PC-9 (cell line): ENCODE measurements at regions not wholly inside any gene's neighbourhood (a gene's known extent, or its start where the extent isn't known, plus 50 kb on each side); places are given as distances from the start of the nearest gene placed in this dataset.

Experiments
- BruUV-seq: library from RNA; stranded (reverse); fragments of 400-500 nt; replicated peaks from 2 replicates; lab custom pipeline; 2021; lab: Mats Ljungman, UMichigan
- CTCF ChIA-PET: fragments of 300-600 bp; sonication (Branson Sonifier 250); formaldehyde crosslinking; loops from one replicate; lab custom pipeline; 2022; ENCODE audit warnings: antibody characterized with exemption; lab: Charles Lee
- POLR2A ChIA-PET: fragments of 300-600 bp; sonication (Branson Sonifier 250); formaldehyde crosslinking; loops from one replicate; lab custom pipeline; 2022; ENCODE audit warnings: antibody characterized with exemption; ENCODE audit not compliant: unreplicated experiment; lab: Charles Lee
- DNase-seq, 2 experiments: peaks; one replicate each; pipeline versions ENCODE4 v3.0.0 to v3.0.0-alpha.2; 2015 to 2022; ENCODE audit warnings: mixed read lengths in 1 of 2
- H2AFZ ChIP-seq: fragments of 200-600 bp; sonication (generic); 2 replicates; pipeline ENCODE4 v1.8.1; 2017; ENCODE audit warnings: antibody characterized with exemption
- H3F3A ChIP-seq: fragments of 200-600 bp; sonication (generic); 2 replicates; pipeline ENCODE4 v1.8.1; 2017; ENCODE audit warnings: antibody characterized with exemption, mild to moderate bottlenecking, low read depth; ENCODE audit not compliant: insufficient read depth
- H3K27ac ChIP-seq: fragments of 200-600 bp; sonication (generic); 2 replicates; pipeline ENCODE4 v1.6.1; 2016; ENCODE audit warnings: mixed run types
- H3K27me3 ChIP-seq: fragments of 200-600 bp; sonication (generic); 2 replicates; pipeline ENCODE4 v1.6.1; 2016; ENCODE audit warnings: low read depth, mixed run types; ENCODE audit not compliant: insufficient read depth
- H3K36me3 ChIP-seq: fragments of 200-600 bp; sonication (generic); 2 replicates; pipeline ENCODE4 v1.6.1; 2016; ENCODE audit warnings: low read depth, mixed run types
- H3K4me1 ChIP-seq: fragments of 200-600 bp; sonication (generic); replicated peaks from 2 replicates; pipeline ENCODE4 v1.6.1; 2016; ENCODE audit warnings: mixed run types; ENCODE audit not compliant: insufficient read depth
- H3K4me2 ChIP-seq: fragments of 200-600 bp; sonication (generic); 2 replicates; pipeline ENCODE4 v1.6.1; 2017; ENCODE audit warnings: mixed run types
- H3K4me3 ChIP-seq: fragments of 200-600 bp; sonication (generic); 2 replicates; pipeline ENCODE4 v1.6.1; 2016; ENCODE audit warnings: mixed run types
- H3K79me2 ChIP-seq: fragments of 200-600 bp; sonication (generic); 2 replicates; pipeline ENCODE4 v1.6.1; 2017; ENCODE audit warnings: low read depth, mixed run types
- H3K9me2 ChIP-seq: fragments of 200-600 bp; sonication (generic); 2 replicates; pipeline ENCODE4 v1.8.1; 2017; ENCODE audit warnings: mild to moderate bottlenecking; ENCODE audit not compliant: insufficient read depth
- H3K9me3 ChIP-seq: fragments of 200-600 bp; sonication (generic); 2 replicates; pipeline ENCODE4 v1.8.1; 2016; ENCODE audit warnings: low read depth; ENCODE audit not compliant: insufficient read depth
- H4K20me1 ChIP-seq: fragments of 200-600 bp; sonication (generic); 2 replicates; pipeline ENCODE4 v1.8.1; 2017; ENCODE audit not compliant: insufficient read depth
- EZH2 ChIP-seq: fragments of 200-600 bp; sonication (generic); IDR thresholded peaks from 2 replicates; pipeline ENCODE4 v1.8.0; 2017; ENCODE audit warnings: antibody characterized with exemption, low read depth
- intact Hi-C: fragments of 100-400 bp; cut with micrococcal nuclease; formaldehyde crosslinking; loops from one replicate; pipeline ENCODE4 v1.10.0; 2022; ENCODE audit not compliant: unreplicated experiment
- TF ChIP-seq, protein P1 (sequence below): fragments of 200-600 bp; sonication (generic); conservative IDR thresholded peaks from 2 replicates; pipeline ENCODE4 v1.6.1; 2017; ENCODE audit warnings: mixed run types, antibody characterized with exemption, mild to moderate bottlenecking, moderate library complexity

DNA sequence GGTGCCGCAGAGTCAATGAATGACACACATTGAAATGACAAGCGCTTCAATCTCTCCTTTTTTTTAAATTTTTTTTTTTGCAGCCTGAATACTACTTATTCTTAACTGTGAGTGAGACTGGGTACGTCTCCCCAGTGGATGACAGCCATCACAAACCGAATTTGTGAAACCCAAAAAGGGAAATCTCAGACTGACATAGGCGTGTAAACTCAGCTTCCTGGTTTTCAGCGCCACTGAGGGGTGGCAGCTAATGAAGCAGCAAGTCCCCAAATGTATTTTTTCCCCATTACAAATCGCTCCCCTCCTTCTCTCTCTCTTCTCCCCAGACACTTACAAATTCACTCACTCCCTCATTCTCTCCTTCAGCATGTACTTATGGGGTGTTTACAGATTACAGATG, 196.0 kb downstream of the MAF start:
- no peak overlapping the region for H2AFZ ChIP-seq
- intact Hi-C loops = no loop called here
- no peaks in the 10 kb centered on the region for H3K36me3 ChIP-seq
- H4K20me1 ChIP-seq = no peaks in the 10 kb centered on the region
- H3K27ac ChIP-seq = no peak overlapping the region
- no peaks in the 10 kb centered on the region for H3K4me1 ChIP-seq
- DNase-seq = no peak
- H3K4me2 ChIP-seq = no peak overlapping the region
- no peaks in the 10 kb centered on the region for H3K9me2 ChIP-seq
- no peak for TF ChIP-seq EZH2
- TF ChIP-seq, protein P1, sequence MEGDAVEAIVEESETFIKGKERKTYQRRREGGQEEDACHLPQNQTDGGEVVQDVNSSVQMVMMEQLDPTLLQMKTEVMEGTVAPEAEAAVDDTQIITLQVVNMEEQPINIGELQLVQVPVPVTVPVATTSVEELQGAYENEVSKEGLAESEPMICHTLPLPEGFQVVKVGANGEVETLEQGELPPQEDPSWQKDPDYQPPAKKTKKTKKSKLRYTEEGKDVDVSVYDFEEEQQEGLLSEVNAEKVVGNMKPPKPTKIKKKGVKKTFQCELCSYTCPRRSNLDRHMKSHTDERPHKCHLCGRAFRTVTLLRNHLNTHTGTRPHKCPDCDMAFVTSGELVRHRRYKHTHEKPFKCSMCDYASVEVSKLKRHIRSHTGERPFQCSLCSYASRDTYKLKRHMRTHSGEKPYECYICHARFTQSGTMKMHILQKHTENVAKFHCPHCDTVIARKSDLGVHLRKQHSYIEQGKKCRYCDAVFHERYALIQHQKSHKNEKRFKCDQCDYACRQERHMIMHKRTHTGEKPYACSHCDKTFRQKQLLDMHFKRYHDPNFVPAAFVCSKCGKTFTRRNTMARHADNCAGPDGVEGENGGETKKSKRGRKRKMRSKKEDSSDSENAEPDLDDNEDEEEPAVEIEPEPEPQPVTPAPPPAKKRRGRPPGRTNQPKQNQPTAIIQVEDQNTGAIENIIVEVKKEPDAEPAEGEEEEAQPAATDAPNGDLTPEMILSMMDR = no peak
- H3F3A ChIP-seq = no peaks in the 10 kb centered on the region
- H3K27me3 ChIP-seq = peaks cover 39% of the 10 kb centered on the region
- CTCF ChIA-PET = no interaction called here
- no peak overlapping the region for H3K4me3 ChIP-seq
- no TSS peak for BruUV-seq
- H3K9me3 ChIP-seq = no peaks in the 10 kb centered on the region
- POLR2A ChIA-PET = no interaction called here
- no peaks in the 10 kb centered on the region for H3K79me2 ChIP-seq

DNA sequence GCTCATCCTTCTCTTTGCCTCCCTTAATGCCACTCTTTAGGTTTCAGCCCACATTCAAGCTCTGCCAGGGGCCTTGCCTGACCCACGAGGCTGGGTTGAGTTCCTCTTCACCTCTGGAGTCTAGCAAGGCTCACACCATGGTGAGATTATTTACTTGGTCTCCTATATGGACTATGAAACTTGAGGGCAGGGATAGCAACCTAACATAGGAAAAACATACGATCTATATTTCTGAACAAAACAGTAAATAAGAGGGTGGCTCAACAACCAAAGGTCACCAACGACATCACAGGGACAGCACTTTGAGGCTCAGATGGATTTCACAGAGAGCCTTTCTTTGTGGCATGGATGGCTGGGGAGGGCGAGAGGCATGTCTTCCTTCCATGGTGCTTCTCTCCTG, 197.0 kb downstream of the MAF start:
- Histone ChIP-seq H3K9me3 (no peaks in the 10 kb centered on the region), H3F3A (no peaks in the 10 kb centered on the region), H3K4me2 (no peak overlapping the region), H3K4me3 (no peak overlapping the region), H3K27ac (no peak overlapping the region), H4K20me1 (no peaks in the 10 kb centered on the region), H3K9me2 (no peaks in the 10 kb centered on the region), H3K79me2 (no peaks in the 10 kb centered on the region), H3K4me1 (no peaks in the 10 kb centered on the region), H3K27me3 (peaks cover 35% of the 10 kb centered on the region), H3K36me3 (no peaks in the 10 kb centered on the region), H2AFZ (no peak overlapping the region)
- no peak for DNase-seq
- CTCF ChIA-PET = no interaction called here
- no peak for TF ChIP-seq EZH2
- TF ChIP-seq, protein P1 = no peak
- no TSS peak for BruUV-seq
- POLR2A ChIA-PET = no interaction called here
- intact Hi-C loops = no loop called here

DNA sequence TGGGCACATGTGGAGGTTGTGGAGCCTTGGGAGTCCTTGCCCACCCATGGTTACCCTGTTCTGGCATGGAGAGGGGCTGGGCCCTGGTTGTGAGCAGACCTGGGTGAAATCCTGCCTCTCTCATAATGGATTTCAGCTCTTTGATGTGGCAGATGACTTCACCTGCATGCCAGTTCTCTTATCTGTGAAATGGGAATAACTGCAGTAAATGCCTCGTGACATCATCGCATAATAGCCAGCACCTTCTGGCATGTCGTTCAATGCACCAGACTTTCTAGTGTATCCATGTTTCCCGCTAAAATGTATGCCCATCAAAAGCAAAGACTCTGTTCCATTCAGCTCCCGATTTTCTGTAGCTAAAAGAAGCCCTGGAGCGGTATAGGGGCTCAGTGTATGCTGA, 197.6 kb downstream of the MAF start:
- H2AFZ ChIP-seq = no peak overlapping the region
- H3K9me3 ChIP-seq = no peaks in the 10 kb centered on the region
- DNase-seq = no peak
- H3K4me1 ChIP-seq = no peaks in the 10 kb centered on the region
- ChIA-PET POLR2A (no interaction called here), CTCF (no interaction called here)
- H3K4me3 ChIP-seq = no peak overlapping the region
- H3K27me3 ChIP-seq = peaks cover 35% of the 10 kb centered on the region
- H4K20me1 ChIP-seq = no peaks in the 10 kb centered on the region
- intact Hi-C loops = no loop called here
- H3K79me2 ChIP-seq = no peaks in the 10 kb centered on the region
- no peak for TF ChIP-seq EZH2
- TF ChIP-seq, protein P1 = no peak
- no peaks in the 10 kb centered on the region for H3K36me3 ChIP-seq
- no peak overlapping the region for H3K4me2 ChIP-seq
- BruUV-seq = no TSS peak
- no peak overlapping the region for H3K27ac ChIP-seq
- no peaks in the 10 kb centered on the region for H3K9me2 ChIP-seq
- no peaks in the 10 kb centered on the region for H3F3A ChIP-seq
